ENCODE measurements at regions not wholly inside any gene's neighbourhood (a gene's known extent, or its start where the extent isn't known, plus 50 kb on each side); places are given as distances from the start of the nearest gene placed in this dataset.

- H3K27ac ChIP-seq (replicated peaks) = no peak overlapping the region
- DNase-seq = no peak
- H3K9me3 ChIP-seq (replicated peaks) = no peaks in the 10 kb centered on the region
- no peaks in the 10 kb centered on the region for H3K4me1 ChIP-seq
- H3K36me3 ChIP-seq = no peaks in the 10 kb centered on the region
- no peak for TF ChIP-seq CTCF (IDR thresholded peaks at IDR 0.05; ENCODE audit: borderline replicate concordance)
- H3K27me3 ChIP-seq (ENCODE audit: low read depth) = no peaks in the 10 kb centered on the region
- intact Hi-C loops (cut with micrococcal nuclease) = no loop called here
- no peak overlapping the region for H3K4me3 ChIP-seq
These were observed 455.6 kb upstream of the TMPO start for GRCh38 chr12:98059659-98060343.

- no peaks in the 10 kb centered on the region for H3K27me3 ChIP-seq (ENCODE audit: low read depth)
- TF ChIP-seq CTCF (IDR thresholded peaks at IDR 0.05; ENCODE audit: borderline replicate concordance) = no peak
- H3K4me3 ChIP-seq = no peak overlapping the region
- no peak for DNase-seq
- no peak overlapping the region for H3K27ac ChIP-seq (replicated peaks)
- intact Hi-C loops (cut with micrococcal nuclease) = no loop called here
- H3K9me3 ChIP-seq (replicated peaks) = no peaks in the 10 kb centered on the region
- H3K4me1 ChIP-seq = no peaks in the 10 kb centered on the region
- no peaks in the 10 kb centered on the region for H3K36me3 ChIP-seq
These were observed 455.0 kb upstream of the TMPO start for GRCh38 chr12:98060411-98060810.

- H3K27me3 ChIP-seq (ENCODE audit: low read depth) = no peaks in the 10 kb centered on the region
- H3K27ac ChIP-seq (replicated peaks) = no peak overlapping the region
- H3K4me3 ChIP-seq = no peak overlapping the region
- no peak for DNase-seq
- no peaks in the 10 kb centered on the region for H3K9me3 ChIP-seq (replicated peaks)
- TF ChIP-seq CTCF (IDR thresholded peaks at IDR 0.05; ENCODE audit: borderline replicate concordance) = no peak
- intact Hi-C loops (cut with micrococcal nuclease) = no loop called here
- no peaks in the 10 kb centered on the region for H3K4me1 ChIP-seq
- H3K36me3 ChIP-seq = no peaks in the 10 kb centered on the region
These were observed 452.7 kb upstream of the TMPO start for GRCh38 chr12:98062464-98063245.

- Histone ChIP-seq H3K27ac (replicated peaks) (no peak overlapping the region), H3K4me1 (no peaks in the 10 kb centered on the region), H3K4me3 (no peak overlapping the region), H3K9me3 (replicated peaks) (no peaks in the 10 kb centered on the region), H3K27me3 (ENCODE audit: low read depth) (no peaks in the 10 kb centered on the region), H3K36me3 (no peaks in the 10 kb centered on the region)
- DNase-seq = no peak
- intact Hi-C loops (cut with micrococcal nuclease) = no loop called here
- TF ChIP-seq CTCF (IDR thresholded peaks at IDR 0.05; ENCODE audit: borderline replicate concordance) = no peak
These were observed 450.9 kb upstream of the TMPO start for GRCh38 chr12:98064501-98064900.

- intact Hi-C loops (cut with micrococcal nuclease) = no loop called here
- H3K36me3 ChIP-seq = no peaks in the 10 kb centered on the region
- DNase-seq = no peak
- H3K27me3 ChIP-seq (ENCODE audit: low read depth) = no peaks in the 10 kb centered on the region
- no peak overlapping the region for H3K27ac ChIP-seq (replicated peaks)
- H3K4me1 ChIP-seq = no peaks in the 10 kb centered on the region
- no peak overlapping the region for H3K4me3 ChIP-seq
- H3K9me3 ChIP-seq (replicated peaks) = no peaks in the 10 kb centered on the region
- TF ChIP-seq CTCF (IDR thresholded peaks at IDR 0.05; ENCODE audit: borderline replicate concordance) = no peak
These were observed 447.6 kb upstream of the TMPO start for GRCh38 chr12:98067795-98068194.

Data from left ventricle myocardium inferior (tissue), 1 donor.